ENCODE measurements at regions not wholly inside any gene's neighbourhood (a gene's known extent, or its start where the extent isn't known, plus 50 kb on each side); places are given as distances from the start of the nearest gene placed in this dataset.
"Not testable (repeated sequence)": the region's sequence is repeated elsewhere in the genome, so short reads cannot be mapped to it uniquely, and the experiment has no call there.

DNA sequence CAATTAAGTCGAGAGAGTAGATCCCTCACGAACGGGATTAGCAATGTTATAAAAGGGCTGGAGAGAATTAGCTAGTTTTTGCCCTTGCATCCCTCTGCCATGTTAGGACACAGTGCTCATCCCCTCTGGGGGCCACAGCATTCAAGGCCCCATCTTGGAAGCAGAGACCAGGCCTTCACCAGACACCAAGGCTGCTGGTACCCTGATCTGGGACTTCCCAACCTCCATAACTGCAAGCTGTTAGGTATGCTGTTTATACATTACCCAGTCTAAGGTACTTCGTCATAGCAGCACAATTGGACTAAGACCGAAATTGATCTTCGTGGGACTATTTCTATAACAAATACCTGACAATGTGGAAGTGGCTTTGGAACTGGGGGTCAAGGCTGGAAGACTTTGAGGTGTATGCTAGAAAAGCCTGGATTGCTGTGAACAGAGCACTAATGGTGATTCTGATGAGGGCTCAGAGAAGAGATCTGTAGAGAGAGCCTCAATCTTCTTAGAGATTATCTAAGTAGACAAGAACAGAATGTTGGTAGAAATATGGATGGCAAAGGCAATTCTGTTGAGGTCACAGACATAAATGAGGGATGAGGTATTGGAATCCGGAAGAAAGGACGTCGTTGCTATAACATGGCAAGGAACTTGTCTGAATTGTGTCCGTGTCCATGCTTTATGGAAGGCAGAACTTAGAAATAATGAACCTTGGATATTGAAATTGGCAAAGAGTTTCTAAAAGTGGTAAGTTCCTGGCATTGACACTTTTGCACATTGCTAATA lies 83.8 kb upstream of the KIF26B start:
- DNase-seq = no peak
- in situ Hi-C loops (cut with HindIII; ENCODE audit: low pct_ligation_motif_present, low pct_unique_long_range_greater_than_20kb, low sequenced_read_pairs) = no loop called here

- DNase-seq = no peak
- in situ Hi-C loops (cut with HindIII; ENCODE audit: low pct_ligation_motif_present, low pct_unique_long_range_greater_than_20kb, low sequenced_read_pairs) = no loop called here
Measured at GRCh38 chr1:245067257-245067656, 87.5 kb upstream of the KIF26B start.

DNA sequence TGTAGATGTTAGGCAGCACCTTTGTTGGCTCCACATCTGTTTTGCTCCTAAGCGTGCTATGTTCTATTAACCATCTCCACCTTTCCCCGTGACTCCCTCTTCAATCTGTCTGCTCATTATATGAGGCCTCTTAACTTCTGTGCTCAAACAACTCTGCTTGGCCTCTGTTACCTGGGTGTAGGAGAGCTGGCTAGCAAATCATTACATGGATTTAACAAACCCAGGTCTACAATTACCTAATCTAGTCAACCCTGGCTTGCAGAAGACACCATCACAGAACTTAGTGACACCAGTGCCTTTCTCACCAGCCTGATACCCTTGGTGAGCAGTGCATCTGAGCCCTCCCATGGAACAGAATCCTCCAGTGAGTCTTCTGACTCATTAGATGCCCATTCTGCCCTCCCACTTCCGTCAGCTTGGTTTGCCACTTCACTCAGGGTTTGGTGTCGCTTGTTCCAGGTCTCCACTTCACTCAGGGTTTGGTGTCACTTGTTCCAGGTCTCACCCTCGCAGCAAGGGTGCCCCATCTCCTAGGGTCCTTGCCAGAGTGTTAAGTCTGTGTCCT lies 92.0 kb upstream of the KIF26B start:
- no peak for DNase-seq
- in situ Hi-C loops (cut with HindIII; ENCODE audit: low pct_ligation_motif_present, low pct_unique_long_range_greater_than_20kb, low sequenced_read_pairs) = no loop called here

DNA sequence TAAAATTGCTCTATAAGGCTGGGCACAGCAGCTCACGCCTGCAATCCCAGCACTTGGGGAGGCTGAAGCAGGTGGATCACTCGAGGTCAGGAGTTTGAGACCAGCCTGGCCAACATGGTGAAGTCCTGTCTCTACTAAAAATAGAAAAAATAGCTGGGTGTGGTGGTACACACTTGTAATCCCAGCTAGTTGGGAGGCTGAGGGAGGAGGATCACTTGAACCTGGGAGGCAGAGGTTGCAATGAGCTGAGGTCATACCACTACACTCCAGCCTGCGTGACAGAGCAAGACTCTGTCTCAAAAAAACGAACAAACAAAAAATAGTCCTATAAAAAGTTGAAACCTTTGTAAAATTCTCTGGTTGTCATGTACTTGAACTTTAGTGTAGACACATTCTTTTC lies 93.0 kb upstream of the KIF26B start:
- in situ Hi-C loops (cut with HindIII; ENCODE audit: low pct_ligation_motif_present, low pct_unique_long_range_greater_than_20kb, low sequenced_read_pairs) = not testable (repeated sequence)

DNA sequence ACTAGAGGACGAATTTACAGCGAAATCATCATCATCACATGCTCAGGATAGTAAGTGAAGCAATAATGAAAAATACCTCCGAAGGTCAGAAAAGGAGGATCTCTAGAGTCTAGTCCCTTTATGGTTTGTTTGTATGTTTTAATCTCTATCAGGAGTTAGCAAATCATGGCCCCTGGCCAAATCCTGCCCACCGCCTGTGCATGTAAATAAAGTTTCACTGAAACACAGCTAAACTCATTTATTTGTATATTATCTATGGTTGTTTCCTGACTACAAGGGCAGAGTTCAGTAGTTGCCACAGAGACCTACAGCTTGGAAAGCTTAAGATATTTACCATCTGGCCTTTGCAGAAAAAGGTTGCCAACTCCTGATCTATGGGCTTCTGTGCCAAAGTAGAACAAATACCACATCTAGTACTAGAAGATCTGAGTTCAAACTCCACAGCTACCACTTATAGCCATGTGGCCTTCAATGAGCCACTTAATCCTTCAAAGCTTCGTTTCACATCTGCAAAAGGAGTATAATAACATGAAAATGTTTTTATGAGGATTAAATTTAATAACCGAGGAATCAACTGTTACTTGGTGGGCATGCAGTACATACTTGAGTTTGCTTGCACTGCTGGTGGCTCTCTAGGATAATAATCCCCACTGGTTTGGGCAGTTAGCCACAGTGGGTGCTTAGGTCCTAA lies 94.0 kb upstream of the KIF26B start:
- no peak for DNase-seq
- in situ Hi-C loops (cut with HindIII; ENCODE audit: low pct_ligation_motif_present, low pct_unique_long_range_greater_than_20kb, low sequenced_read_pairs) = no loop called here

More for the DNA sequence above, 93.0 kb upstream of the KIF26B start:
- not testable (repeated sequence) for DNase-seq

DNA sequence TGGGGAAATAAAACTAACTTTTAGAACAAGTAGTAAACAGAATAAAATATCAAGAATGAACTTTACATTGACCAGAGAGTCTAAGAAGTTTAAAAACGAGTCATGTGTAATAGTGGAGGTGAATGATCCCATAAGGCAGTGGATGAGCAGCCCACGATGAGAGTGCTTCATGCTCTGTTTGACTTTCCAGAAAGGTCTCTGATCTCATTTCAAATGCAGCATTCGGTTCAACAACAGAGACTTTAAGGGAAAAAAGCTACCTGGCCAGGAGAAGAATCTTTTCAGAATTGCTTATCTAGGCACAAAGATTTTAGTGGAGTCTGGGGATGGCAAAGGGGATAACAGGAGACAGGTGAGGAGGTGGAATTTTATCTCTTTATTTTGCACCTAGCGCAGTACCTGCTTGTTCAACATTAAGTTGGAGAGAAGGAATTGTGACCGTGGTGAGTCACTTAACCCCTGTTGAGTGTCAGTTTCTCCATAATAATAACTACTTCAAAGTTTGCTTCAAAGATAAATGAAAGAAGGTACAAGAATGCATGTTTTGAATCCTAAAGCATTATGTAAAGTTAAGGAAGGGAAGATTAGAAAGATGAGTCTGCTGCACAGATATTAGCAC lies 94.9 kb upstream of the KIF26B start:
- DNase-seq = no peak
- in situ Hi-C loops (cut with HindIII; ENCODE audit: low pct_ligation_motif_present, low pct_unique_long_range_greater_than_20kb, low sequenced_read_pairs) = no loop called here

GRCh38 chr1:245058882-245059281 lies 95.9 kb upstream of the KIF26B start:
- in situ Hi-C loops (cut with HindIII; ENCODE audit: low pct_ligation_motif_present, low pct_unique_long_range_greater_than_20kb, low sequenced_read_pairs) = no loop called here
- DNase-seq = no peak

- in situ Hi-C loops (cut with HindIII; ENCODE audit: low pct_ligation_motif_present, low pct_unique_long_range_greater_than_20kb, low sequenced_read_pairs) = no loop called here
- no peak for DNase-seq
Measured at GRCh38 chr1:245058436-245058835, 96.3 kb upstream of the KIF26B start.

DNA sequence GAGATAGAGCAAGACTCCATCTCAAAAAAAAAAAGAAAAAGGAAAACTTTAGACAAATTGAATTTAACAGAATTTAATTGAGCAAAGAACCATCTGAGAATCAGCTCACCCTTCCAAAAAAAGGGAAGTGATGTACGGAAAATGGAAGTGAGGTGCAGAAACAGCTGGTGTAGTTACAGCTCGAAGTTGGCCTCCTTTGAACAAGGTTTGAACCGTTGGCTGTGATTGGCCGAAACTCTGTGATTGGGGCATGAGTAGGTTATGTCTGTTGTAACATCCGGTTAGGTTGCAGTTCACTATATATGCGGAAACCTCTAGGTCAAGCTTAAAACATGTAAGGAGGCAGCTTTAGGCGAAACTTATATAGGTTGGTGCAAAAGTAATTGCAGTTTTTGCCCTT lies 97.9 kb upstream of the KIF26B start:
- DNase-seq = no peak
- in situ Hi-C loops (cut with HindIII; ENCODE audit: low pct_ligation_motif_present, low pct_unique_long_range_greater_than_20kb, low sequenced_read_pairs) = no loop called here

DNA sequence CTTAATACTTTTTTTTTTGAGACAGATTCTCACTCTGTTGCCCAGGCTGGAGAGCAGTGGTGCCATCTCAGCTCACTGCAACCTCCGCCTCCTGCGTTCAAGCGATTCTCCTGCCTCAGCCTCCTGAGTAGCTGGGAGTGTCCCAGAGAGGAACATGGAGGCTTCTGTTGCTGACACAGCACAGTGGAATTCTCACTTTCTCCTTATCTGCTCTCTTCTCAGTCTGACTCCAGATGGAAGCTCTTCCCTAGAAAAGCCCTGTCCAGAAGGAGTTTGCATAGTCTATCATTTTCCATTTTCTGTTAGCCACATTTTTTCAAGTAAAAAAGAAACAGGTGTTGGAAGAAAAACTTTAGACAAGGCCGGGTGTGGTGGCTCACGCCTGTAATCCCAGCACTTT lies 98.5 kb upstream of the KIF26B start:
- DNase-seq; in situ Hi-C loops (cut with HindIII; ENCODE audit: low pct_ligation_motif_present, low pct_unique_long_range_greater_than_20kb, low sequenced_read_pairs): not testable (repeated sequence)

GRCh38 chr1:245055752-245056151 lies 99.0 kb upstream of the KIF26B start:
- no peak for DNase-seq
- in situ Hi-C loops (cut with HindIII; ENCODE audit: low pct_ligation_motif_present, low pct_unique_long_range_greater_than_20kb, low sequenced_read_pairs) = no loop called here

DNA sequence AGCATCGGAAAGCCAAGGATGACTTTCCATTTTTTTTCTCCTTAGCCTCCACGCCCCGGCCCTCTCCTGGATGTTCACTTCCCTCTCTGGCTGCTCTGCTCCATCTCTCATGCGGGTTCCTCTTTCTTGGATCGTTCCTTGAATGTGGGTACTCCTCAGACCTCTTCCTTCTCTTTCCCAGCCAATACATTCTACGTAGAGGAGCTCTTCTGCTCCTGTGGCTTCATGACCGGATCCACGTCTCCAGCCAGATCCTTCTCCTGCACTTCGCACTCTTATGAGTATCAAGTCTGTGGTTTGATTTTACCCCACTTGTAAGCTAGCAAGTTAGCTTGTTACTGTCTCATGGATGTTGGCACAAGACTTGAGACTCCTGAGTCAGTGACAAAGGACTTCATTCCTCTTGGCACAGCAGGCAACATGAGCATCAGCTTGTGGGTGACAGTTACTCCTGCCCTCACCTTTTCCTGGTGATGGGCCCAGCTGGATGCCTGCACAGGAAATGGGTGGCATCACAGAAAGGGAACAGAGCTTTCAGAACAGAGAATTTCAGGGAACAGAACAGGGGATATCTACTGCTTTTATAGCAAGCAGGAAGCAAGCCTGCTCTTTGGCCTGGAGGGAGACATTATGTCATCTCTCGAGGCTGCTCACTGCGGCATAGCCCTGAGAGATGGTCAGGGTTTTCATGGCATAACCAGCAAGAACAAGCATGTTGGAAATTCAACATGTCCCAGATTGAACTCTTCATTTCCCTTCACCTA lies 100.1 kb upstream of the KIF26B start:
- no peak for DNase-seq
- in situ Hi-C loops (cut with HindIII; ENCODE audit: low pct_ligation_motif_present, low pct_unique_long_range_greater_than_20kb, low sequenced_read_pairs) = no loop called here

GRCh38 chr1:245054105-245054504 lies 100.7 kb upstream of the KIF26B start:
- in situ Hi-C loops (cut with HindIII; ENCODE audit: low pct_ligation_motif_present, low pct_unique_long_range_greater_than_20kb, low sequenced_read_pairs) = no loop called here
- no peak for DNase-seq

DNA sequence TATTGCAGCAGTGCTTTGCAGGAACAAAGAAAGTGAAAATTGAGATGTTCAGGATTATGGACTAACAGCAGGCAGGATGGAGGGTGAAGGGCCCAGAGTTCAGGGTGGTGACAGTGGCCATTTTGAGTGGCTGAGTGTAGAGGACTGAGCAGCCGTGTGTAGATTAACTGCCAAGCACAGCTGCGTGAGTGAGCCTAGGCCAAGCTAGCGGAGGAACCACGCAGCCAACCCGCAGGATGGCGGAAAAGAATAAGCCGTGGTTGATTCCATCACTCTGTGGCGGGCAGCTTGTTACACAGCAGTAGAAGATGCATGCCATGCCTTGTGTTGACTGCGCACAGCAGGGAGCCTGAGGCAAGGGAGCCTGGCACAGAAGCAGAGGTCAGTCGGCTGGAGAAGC lies 102.5 kb upstream of the KIF26B start:
- in situ Hi-C loops (cut with HindIII; ENCODE audit: low pct_ligation_motif_present, low pct_unique_long_range_greater_than_20kb, low sequenced_read_pairs) = no loop called here
- DNase-seq = no peak

- in situ Hi-C loops (cut with HindIII; ENCODE audit: low pct_ligation_motif_present, low pct_unique_long_range_greater_than_20kb, low sequenced_read_pairs) = no loop called here
- no peak for DNase-seq
Measured at GRCh38 chr1:245051349-245052221, 103.2 kb upstream of the KIF26B start.

- in situ Hi-C loops (cut with HindIII; ENCODE audit: low pct_ligation_motif_present, low pct_unique_long_range_greater_than_20kb, low sequenced_read_pairs) = no loop called here
- DNase-seq = no peak
Measured at GRCh38 chr1:245046769-245047168, 108.0 kb upstream of the KIF26B start.

DNA sequence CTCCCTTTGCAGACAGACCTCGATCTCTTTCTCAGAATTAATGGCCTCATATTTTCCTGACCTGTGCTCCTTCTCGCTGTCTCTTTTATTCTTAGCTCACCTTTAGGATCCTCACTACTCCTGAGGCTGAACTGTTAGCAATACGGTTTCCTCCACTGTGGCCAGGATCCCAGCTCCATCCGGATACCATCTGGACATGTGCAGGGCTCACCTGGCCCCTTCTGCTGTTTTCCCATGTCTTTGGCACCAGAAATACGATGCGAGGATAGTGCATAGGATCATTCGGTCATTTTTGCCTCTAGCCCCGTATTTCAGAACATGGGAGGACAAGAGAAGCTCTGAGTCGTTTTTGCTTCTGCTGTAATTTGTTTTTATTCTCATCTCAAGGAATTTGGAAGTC lies 108.5 kb upstream of the KIF26B start:
- no peak for DNase-seq
- in situ Hi-C loops (cut with HindIII; ENCODE audit: low pct_ligation_motif_present, low pct_unique_long_range_greater_than_20kb, low sequenced_read_pairs) = no loop called here

Measured in ACHN (cell line).